Keratinocyte (primary cell): ENCODE measurements at regions not wholly inside any gene's neighbourhood (a gene's known extent, or its start where the extent isn't known, plus 50 kb on each side); places are given as distances from the start of the nearest gene placed in this dataset.

Experiments
- DNase-seq: peaks from one replicate; pipeline ENCODE4 v3.0.0-alpha.2; 2011; ENCODE audit warnings: low read depth, missing footprints, low spot score
- FAIRE-seq: peaks from 2 replicates; lab custom pipeline; 2011; peaks lifted over from hg19 to GRCh38; lab: Jason Lieb, UNC
- H2AFZ ChIP-seq: 2 replicates; pipeline ENCODE4 v1.6.0; 2012; ENCODE audit warnings: low read length, control low read depth, inconsistent platforms; ENCODE audit not compliant: control insufficient read depth
- H3K27ac ChIP-seq: 2 replicates; pipeline ENCODE4 v1.5.1; 2011; ENCODE audit warnings: low read length; ENCODE audit not compliant: control insufficient read depth, insufficient read depth
- H3K27me3 ChIP-seq: 3 replicates; pipeline ENCODE4 v1.6.0; 2011; ENCODE audit warnings: low read length; ENCODE audit not compliant: control insufficient read depth, insufficient read depth; ENCODE audit errors: extremely low read depth
- H3K36me3 ChIP-seq, 2 experiments: 2 replicates in 1 of 2; 3 replicates in 1 of 2; pipeline ENCODE4 v1.5.1; 2011; ENCODE audit warnings: low read length in 2 of 2, mild to moderate bottlenecking in 1 of 2; ENCODE audit not compliant: control insufficient read depth in 2 of 2, insufficient read depth in 2 of 2; ENCODE audit errors: extremely low read depth in 1 of 2
- H3K4me1 ChIP-seq: 3 replicates; pipeline ENCODE4 v1.5.1; 2011; ENCODE audit warnings: low read length; ENCODE audit not compliant: control insufficient read depth, insufficient read depth; ENCODE audit errors: extremely low read depth
- H3K4me2 ChIP-seq: 3 replicates; pipeline ENCODE4 v1.6.0; 2011; ENCODE audit warnings: low read depth, low read length; ENCODE audit not compliant: control insufficient read depth, insufficient read depth; ENCODE audit errors: extremely low read depth
- H3K4me3 ChIP-seq, 3 experiments: fragments of 200-600 bp in 1 of 3; sonication (generic) in 1 of 3; 2 replicates in 2 of 3; 3 replicates in 1 of 3; pipeline ENCODE4 v1.5.1; 2011 to 2016; ENCODE audit warnings: low read length in 3 of 3, mild to moderate bottlenecking in 3 of 3, control low read depth in 2 of 3, inconsistent platforms in 1 of 3, low read depth in 1 of 3, mixed read lengths in 1 of 3, mixed run types in 1 of 3, moderate library complexity in 1 of 3; ENCODE audit not compliant: control insufficient read depth in 2 of 3, insufficient read depth in 2 of 3; ENCODE audit errors: extremely low read depth in 1 of 3
- H3K79me2 ChIP-seq: 2 replicates; pipeline ENCODE4 v1.6.0; 2012; ENCODE audit warnings: low read length; ENCODE audit not compliant: control insufficient read depth, insufficient read depth
- H3K9ac ChIP-seq: 3 replicates; pipeline ENCODE4 v1.6.0; 2011; ENCODE audit warnings: low read length; ENCODE audit not compliant: control insufficient read depth, insufficient read depth; ENCODE audit errors: extremely low read depth
- H3K9me1 ChIP-seq: 3 replicates; pipeline ENCODE4 v1.6.0; 2011; ENCODE audit warnings: low read length; ENCODE audit not compliant: control insufficient read depth, insufficient read depth; ENCODE audit errors: extremely low read depth
- H3K9me3 ChIP-seq: 2 replicates; pipeline ENCODE4 v1.5.1; 2012; ENCODE audit warnings: low read depth, low read length; ENCODE audit not compliant: control insufficient read depth
- H4K20me1 ChIP-seq: 3 replicates; pipeline ENCODE4 v1.6.0; 2011; ENCODE audit warnings: low read length; ENCODE audit not compliant: control insufficient read depth, insufficient read depth; ENCODE audit errors: extremely low read depth
- EZH2 ChIP-seq: IDR thresholded peaks from one replicate; pipeline ENCODE4 v1.6.1; 2012; ENCODE audit warnings: inconsistent platforms, mild to moderate bottlenecking, low read length, moderate library complexity
- dilution Hi-C: fragments of 300-500 bp; cut with MboI; formaldehyde crosslinking; loops from one replicate; pipeline ENCODE4 v1.7.0; 2020; ENCODE audit warnings: low sequenced_read_pairs; ENCODE audit not compliant: extremely low pct_ligation_motif_present
- TF ChIP-seq, protein P1 (sequence below), 3 experiments: IDR thresholded peaks in 1 of 3; conservative IDR thresholded peaks in 1 of 3; optimal IDR thresholded peaks in 1 of 3; 2 replicates in 2 of 3; 3 replicates in 1 of 3; pipeline versions ENCODE3 to v1.5.1; 2011; ENCODE audit warnings: low read length in 3 of 3, mild to moderate bottlenecking in 3 of 3, moderate library complexity in 2 of 3, control low read depth in 1 of 3, inconsistent platforms in 1 of 3; ENCODE audit not compliant: insufficient read depth in 2 of 3; ENCODE audit errors: extremely low read depth in 1 of 3

DNA sequence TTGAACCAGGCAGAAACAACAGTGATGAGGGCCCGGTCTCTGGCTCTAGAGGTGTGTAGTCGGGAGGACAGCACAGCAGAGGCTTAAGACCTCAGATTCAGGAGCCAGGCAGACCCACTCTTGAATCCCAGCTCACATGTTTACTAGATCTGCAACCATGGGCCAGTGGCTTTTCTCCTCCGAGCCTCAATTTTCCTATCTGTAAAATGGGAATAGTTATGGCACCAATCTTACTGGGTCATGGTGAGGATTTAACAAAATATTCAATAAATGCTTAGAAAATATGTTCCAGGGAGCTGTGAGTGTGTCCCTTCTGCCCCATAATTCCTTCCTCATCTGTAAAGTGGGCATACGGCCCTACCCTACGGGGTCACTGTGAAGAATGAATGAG, 506.9 kb downstream of the SHQ1 start:
- no peak overlapping the region for H3K4me3 ChIP-seq
- H3K27ac ChIP-seq: no peak overlapping the region
- DNase-seq (no peak), FAIRE-seq (no peak)
- H3K4me1 ChIP-seq: peaks cover 58% of the 10 kb centered on the region
- H3K9me1 ChIP-seq: no peaks in the 10 kb centered on the region
- no peaks in the 10 kb centered on the region for H3K36me3 ChIP-seq
- no peak overlapping the region for H3K4me2 ChIP-seq
- TF ChIP-seq, protein P1, sequence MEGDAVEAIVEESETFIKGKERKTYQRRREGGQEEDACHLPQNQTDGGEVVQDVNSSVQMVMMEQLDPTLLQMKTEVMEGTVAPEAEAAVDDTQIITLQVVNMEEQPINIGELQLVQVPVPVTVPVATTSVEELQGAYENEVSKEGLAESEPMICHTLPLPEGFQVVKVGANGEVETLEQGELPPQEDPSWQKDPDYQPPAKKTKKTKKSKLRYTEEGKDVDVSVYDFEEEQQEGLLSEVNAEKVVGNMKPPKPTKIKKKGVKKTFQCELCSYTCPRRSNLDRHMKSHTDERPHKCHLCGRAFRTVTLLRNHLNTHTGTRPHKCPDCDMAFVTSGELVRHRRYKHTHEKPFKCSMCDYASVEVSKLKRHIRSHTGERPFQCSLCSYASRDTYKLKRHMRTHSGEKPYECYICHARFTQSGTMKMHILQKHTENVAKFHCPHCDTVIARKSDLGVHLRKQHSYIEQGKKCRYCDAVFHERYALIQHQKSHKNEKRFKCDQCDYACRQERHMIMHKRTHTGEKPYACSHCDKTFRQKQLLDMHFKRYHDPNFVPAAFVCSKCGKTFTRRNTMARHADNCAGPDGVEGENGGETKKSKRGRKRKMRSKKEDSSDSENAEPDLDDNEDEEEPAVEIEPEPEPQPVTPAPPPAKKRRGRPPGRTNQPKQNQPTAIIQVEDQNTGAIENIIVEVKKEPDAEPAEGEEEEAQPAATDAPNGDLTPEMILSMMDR (optimal IDR thresholded peaks at IDR 0.05 in 1 of 3, IDR thresholded peaks at IDR 0.05 in 1 of 3, conservative IDR thresholded peaks at IDR 0.05 in 1 of 3; ENCODE audit: extremely low read depth in 1 of 3, insufficient read depth in 2 of 3, low read length in 3 of 3): no peak
- TF ChIP-seq EZH2: no peak
- H3K9ac ChIP-seq: no peak overlapping the region
- no peaks in the 10 kb centered on the region for H3K27me3 ChIP-seq
- no peaks in the 10 kb centered on the region for H3K79me2 ChIP-seq
- H3K9me3 ChIP-seq: peaks cover 16% of the 10 kb centered on the region
- H4K20me1 ChIP-seq: no peaks in the 10 kb centered on the region
- H2AFZ ChIP-seq: no peak overlapping the region
- dilution Hi-C loops: no loop called here

DNA sequence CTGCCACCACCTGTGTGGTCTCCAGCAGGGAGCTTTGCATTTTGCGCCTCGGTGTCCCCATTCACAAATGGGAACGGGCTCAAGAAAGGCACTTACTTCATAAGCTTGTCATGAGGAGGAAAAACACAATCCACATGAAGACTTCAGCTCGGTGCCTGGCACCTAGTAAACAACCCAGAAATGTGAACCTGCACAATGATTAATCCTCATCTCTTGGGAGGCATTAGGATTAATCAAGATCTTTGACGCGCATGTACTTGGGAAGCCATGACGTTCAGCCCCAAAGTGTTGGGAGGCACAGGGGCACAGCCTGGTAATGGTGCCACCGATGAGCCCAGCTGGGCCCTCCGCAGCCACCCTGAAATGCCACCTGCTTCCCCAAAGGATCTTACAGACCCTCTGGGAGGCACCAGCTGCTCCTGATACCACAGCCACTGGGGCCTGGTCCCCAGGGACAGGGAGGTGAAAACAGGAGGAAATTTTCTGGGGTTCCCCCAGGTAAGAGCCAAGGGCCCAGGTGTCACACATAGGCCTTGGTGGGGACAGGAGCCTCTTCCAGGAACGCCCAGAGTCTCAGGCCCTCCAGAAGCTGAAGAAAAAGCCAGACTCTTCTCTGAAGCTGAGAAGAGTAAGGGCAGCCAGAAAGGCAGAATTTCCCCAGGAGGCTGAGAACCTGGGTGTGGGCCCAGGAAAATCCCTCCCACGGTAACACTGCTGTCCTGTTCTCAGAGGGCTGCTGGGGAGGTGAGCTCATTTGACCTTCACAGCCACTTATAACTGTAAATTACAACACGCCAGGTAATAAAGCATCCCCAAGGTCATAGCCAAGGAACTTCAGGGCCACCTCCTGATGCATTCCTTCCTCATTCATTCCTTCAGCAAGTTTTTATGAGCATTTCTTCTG, 507.5 kb downstream of the SHQ1 start:
- H3K4me1 ChIP-seq: peaks cover 51% of the 10 kb centered on the region
- FAIRE-seq (no peak), DNase-seq (no peak)
- H3K9me3 ChIP-seq: peaks cover 16% of the 10 kb centered on the region
- no peaks in the 10 kb centered on the region for H3K36me3 ChIP-seq
- no peaks in the 10 kb centered on the region for H3K79me2 ChIP-seq
- H3K4me2 ChIP-seq: no peak overlapping the region
- H3K9ac ChIP-seq: no peak overlapping the region
- no peak overlapping the region for H3K27ac ChIP-seq
- H3K4me3 ChIP-seq: no peak overlapping the region
- H3K27me3 ChIP-seq: no peaks in the 10 kb centered on the region
- dilution Hi-C loops: no loop called here
- TF ChIP-seq, protein P1 (optimal IDR thresholded peaks at IDR 0.05 in 1 of 3, IDR thresholded peaks at IDR 0.05 in 1 of 3, conservative IDR thresholded peaks at IDR 0.05 in 1 of 3; ENCODE audit: extremely low read depth in 1 of 3, insufficient read depth in 2 of 3, low read length in 3 of 3): no peak
- no peak for TF ChIP-seq EZH2
- no peaks in the 10 kb centered on the region for H3K9me1 ChIP-seq
- H4K20me1 ChIP-seq: no peaks in the 10 kb centered on the region
- H2AFZ ChIP-seq: no peak overlapping the region
